ENCODE measurements at regions not wholly inside any gene's neighbourhood (a gene's known extent, or its start where the extent isn't known, plus 50 kb on each side); places are given as distances from the start of the nearest gene placed in this dataset.

DNA sequence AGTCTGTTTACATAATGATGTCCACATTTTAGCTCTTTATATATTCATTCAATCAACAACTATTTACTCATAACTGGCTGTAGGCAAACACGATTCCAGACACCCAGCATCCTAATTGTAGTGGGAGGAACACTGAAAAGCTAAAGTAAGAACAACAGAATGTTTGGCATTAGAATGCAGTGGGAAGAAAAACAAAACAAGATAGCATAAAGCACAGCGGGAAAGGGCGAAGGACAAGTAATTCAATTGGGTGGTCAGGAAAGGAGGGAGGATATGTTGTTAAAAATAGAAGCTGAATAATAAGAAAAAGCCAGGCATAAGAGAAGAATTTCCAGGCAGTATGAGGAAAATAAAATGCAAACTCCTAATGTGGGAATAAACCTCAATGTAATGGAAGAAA lies 189.5 kb upstream of the FAT4 start:
- no peak for DNase-seq

DNA sequence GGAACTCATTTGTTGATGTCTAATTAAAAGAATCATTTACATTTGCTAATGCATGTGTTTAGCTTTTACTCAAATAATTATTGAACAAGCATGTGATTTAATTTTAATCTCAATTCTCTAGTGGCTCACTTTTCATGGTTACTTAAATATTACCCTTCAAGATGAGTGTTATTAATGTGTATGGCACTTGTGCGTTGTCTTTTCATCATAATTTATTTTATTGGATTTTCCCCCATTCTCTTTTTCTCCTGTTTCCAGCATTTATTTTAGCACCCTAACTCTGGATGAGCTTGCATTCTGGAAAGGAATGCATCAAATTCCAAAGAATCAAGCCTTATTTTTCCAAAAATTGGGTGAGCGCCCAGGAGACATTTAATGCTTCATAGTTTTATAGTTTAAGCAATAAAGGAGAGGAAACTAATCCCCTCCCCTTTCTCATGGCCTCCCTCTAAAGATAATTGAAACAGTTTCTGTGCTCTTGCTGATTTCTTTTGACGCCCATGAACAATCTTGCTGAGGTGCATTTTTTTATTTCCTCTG lies 191.1 kb upstream of the FAT4 start:
- Histone ChIP-seq H3K36me3 (no peaks in the 10 kb centered on the region), H3K4me3 (ENCODE audit: low read depth, low read length) (no peak overlapping the region), H3K4me1 (no peaks in the 10 kb centered on the region), H3K27me3 (no peaks in the 10 kb centered on the region), H3K9me3 (no peaks in the 10 kb centered on the region)
- TF ChIP-seq, protein P1, sequence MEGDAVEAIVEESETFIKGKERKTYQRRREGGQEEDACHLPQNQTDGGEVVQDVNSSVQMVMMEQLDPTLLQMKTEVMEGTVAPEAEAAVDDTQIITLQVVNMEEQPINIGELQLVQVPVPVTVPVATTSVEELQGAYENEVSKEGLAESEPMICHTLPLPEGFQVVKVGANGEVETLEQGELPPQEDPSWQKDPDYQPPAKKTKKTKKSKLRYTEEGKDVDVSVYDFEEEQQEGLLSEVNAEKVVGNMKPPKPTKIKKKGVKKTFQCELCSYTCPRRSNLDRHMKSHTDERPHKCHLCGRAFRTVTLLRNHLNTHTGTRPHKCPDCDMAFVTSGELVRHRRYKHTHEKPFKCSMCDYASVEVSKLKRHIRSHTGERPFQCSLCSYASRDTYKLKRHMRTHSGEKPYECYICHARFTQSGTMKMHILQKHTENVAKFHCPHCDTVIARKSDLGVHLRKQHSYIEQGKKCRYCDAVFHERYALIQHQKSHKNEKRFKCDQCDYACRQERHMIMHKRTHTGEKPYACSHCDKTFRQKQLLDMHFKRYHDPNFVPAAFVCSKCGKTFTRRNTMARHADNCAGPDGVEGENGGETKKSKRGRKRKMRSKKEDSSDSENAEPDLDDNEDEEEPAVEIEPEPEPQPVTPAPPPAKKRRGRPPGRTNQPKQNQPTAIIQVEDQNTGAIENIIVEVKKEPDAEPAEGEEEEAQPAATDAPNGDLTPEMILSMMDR (IDR thresholded peaks at IDR 0.05; ENCODE audit: low read depth, low read length): no peak
- no peak for DNase-seq

More for the DNA sequence above, 189.5 kb upstream of the FAT4 start:
- H3K4me1 ChIP-seq: no peaks in the 10 kb centered on the region
- TF ChIP-seq, protein P1 (IDR thresholded peaks at IDR 0.05; ENCODE audit: low read depth, low read length): no peak
- H3K4me3 ChIP-seq (ENCODE audit: low read depth, low read length): no peak overlapping the region
- no peaks in the 10 kb centered on the region for H3K9me3 ChIP-seq
- no peaks in the 10 kb centered on the region for H3K27me3 ChIP-seq
- H3K36me3 ChIP-seq: no peaks in the 10 kb centered on the region

DNA sequence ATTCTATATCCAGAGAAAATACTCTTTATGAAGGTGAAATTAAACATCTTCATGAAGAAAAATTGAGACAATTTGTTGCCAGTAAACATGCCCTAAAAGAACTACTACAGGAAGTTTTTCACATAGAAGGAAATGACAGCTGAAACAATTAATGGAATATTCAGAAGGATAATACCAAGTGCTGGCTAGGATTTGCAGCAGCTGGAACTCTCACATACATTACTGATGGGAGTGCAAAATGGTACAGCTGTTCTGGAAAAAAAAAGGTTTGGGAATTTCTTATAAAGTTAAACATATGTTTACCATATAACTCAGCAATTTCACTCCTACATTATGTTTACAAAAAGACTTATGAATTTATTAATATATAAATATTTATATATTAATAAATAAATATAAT lies 193.2 kb upstream of the FAT4 start:
- Histone ChIP-seq H3K9me3 (no peaks in the 10 kb centered on the region), H3K4me3 (ENCODE audit: low read depth, low read length) (no peak overlapping the region), H3K4me1 (no peaks in the 10 kb centered on the region), H3K27me3 (no peaks in the 10 kb centered on the region), H3K36me3 (no peaks in the 10 kb centered on the region)
- no peak for DNase-seq
- TF ChIP-seq, protein P1 (IDR thresholded peaks at IDR 0.05; ENCODE audit: low read depth, low read length): no peak

DNA sequence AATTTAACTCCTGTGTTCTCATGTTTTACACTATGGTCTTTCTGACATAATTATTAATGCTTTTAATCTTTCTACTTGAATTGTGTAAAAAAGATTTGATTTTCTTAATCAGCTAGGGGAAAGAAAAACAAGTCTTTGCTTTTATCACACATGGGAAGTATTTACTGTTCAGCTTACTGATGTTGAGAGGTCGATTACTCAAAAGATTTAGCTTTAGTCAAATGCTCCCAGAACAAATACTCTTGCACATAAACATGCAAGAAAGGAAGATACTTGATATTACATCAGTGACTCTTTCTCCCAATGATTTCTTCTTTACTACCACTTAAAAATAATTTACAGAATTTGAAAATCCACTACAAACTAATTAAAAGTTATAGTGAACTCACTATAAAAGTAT lies 198.3 kb upstream of the FAT4 start:
- no peaks in the 10 kb centered on the region for H3K36me3 ChIP-seq
- TF ChIP-seq, protein P1 (IDR thresholded peaks at IDR 0.05; ENCODE audit: low read depth, low read length): no peak
- H3K9me3 ChIP-seq: no peaks in the 10 kb centered on the region
- no peaks in the 10 kb centered on the region for H3K27me3 ChIP-seq
- DNase-seq: no peak
- no peak overlapping the region for H3K4me3 ChIP-seq (ENCODE audit: low read depth, low read length)
- H3K4me1 ChIP-seq: no peaks in the 10 kb centered on the region

DNA sequence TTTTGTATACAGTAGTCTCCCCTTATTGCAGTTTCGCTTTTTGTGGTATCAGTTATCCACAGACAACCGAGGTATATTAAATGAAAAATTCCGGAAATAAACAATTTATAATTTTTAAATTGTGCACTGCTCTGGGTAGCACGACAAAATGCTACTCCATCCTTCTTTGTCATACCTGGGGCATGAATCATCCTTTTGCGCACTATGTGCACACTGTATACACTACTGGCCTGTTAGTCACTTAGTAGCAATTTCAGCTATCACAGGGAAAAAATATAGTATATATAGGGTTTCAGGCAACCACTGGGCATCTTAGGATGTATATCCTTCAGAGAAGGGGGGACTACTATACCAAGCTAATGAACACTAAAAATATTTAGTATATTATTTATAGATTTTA lies 198.8 kb upstream of the FAT4 start:
- Histone ChIP-seq H3K27me3 (no peaks in the 10 kb centered on the region), H3K36me3 (no peaks in the 10 kb centered on the region), H3K4me3 (ENCODE audit: low read depth, low read length) (no peak overlapping the region), H3K9me3 (no peaks in the 10 kb centered on the region), H3K4me1 (no peaks in the 10 kb centered on the region)
- TF ChIP-seq, protein P1 (IDR thresholded peaks at IDR 0.05; ENCODE audit: low read depth, low read length): no peak
- no peak for DNase-seq

DNA sequence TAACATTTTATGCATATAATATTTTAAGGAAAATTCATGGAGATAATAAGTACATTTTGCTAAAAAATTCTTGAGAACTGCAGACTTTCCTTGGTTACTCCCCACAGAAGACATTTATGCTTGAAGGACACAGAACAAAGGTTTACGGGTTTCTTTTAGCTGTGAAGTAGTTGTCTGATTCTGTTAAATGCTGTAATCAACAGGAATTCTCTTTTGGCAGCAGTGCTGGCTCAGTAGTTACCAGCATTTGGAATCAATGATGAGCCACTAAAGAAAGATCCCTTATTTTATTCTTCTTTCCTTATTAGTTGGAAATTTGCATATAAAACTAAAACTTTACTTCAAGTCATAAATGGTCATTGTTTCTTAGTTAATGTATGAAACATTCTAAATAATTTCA lies 199.3 kb upstream of the FAT4 start:
- H3K36me3 ChIP-seq: no peaks in the 10 kb centered on the region
- H3K4me1 ChIP-seq: no peaks in the 10 kb centered on the region
- no peaks in the 10 kb centered on the region for H3K27me3 ChIP-seq
- H3K9me3 ChIP-seq: no peaks in the 10 kb centered on the region
- H3K4me3 ChIP-seq (ENCODE audit: low read depth, low read length): no peak overlapping the region
- DNase-seq: no peak
- TF ChIP-seq, protein P1 (IDR thresholded peaks at IDR 0.05; ENCODE audit: low read depth, low read length): no peak

All from BE2C (cell line).